ENCODE measurements at regions not wholly inside any gene's neighbourhood (a gene's known extent, or its start where the extent isn't known, plus 50 kb on each side); places are given as distances from the start of the nearest gene placed in this dataset.

DNA sequence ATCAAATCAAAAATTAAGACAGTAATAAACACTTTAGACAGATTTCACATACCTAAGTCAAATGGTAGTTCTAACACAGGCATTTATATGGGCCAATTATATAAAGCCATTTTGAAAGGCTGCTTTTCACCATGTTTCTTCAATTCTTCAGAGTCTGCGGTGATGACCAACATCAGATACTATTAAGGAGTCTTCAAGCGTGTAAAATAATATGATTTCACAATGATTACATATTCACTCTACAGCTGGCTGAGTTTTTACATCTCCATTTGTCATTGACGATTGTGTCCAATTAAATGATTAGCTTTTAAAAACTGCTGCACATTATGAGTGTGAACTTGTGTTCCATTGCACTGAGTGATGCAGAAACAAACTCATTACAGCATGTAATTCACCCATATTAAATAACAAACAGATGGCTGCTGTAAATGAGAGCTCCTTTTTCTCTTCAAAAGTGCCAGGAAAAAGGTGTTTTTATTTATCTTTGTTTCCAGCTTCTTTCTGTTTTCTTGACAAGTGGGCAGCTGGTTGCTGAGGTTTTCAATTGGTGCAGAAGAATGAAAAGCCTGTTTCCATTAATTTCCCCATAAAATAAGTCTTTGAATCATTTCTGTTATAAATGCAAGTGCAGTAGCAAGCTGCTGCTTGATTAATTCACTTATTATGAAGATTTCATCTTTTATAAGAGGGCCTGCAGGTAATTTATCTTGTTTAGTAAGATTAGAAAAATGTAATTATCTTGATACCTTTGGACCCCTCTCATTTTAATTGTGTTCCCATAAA lies 676.1 kb upstream of the KLHL1 start:
- POLR2A ChIA-PET = no interaction called here

GRCh38 chr13:70769817-70770216 lies 661.6 kb upstream of the KLHL1 start:
- no peak overlapping the region for H3K4me3 ChIP-seq
- no peak overlapping the region for H3K27ac ChIP-seq
- FAIRE-seq (no peak), DNase-seq (ENCODE audit: low read depth in 1 of 2, low spot score in 1 of 2) (no peak), ATAC-seq (no peak)
- 4% methylated on average over 1 of the region's 1 CpG for WGBS (ENCODE audit: missing lambda C conversion rate)
- CTCF ChIA-PET = no interaction called here
- TF ChIP-seq FOSB (CRISPR knock-in tag; IDR thresholded peaks at IDR 0.05) (no peak), ZC3H11A (IDR thresholded peaks at IDR 0.05) (no peak), HEYL (CRISPR knock-in tag; IDR thresholded peaks at IDR 0.05) (no peak), PHF8 (IDR thresholded peaks at IDR 0.05; ENCODE audit: borderline replicate concordance, low read depth) (no peak), NPAS2 (CRISPR knock-in tag; IDR thresholded peaks at IDR 0.05; ENCODE audit: borderline replicate concordance) (no peak), HOXB13 (CRISPR knock-in tag; IDR thresholded peaks at IDR 0.05; ENCODE audit: low read depth) (no peak), JUN (IDR thresholded peaks at IDR 0.05) (no peak), CHD4 (IDR thresholded peaks at IDR 0.05; ENCODE audit: borderline replicate concordance) (no peak), FOSL2 (IDR thresholded peaks at IDR 0.05) (no peak), FOSL2 (CRISPR knock-in tag; IDR thresholded peaks at IDR 0.05) (no peak), TP53 (CRISPR knock-in tag; IDR thresholded peaks at IDR 0.05) (no peak), ESRRA (IDR thresholded peaks at IDR 0.05; ENCODE audit: borderline replicate concordance, low read length) (no peak), EP300 (IDR thresholded peaks at IDR 0.05) (no peak)
- TF ChIP-seq, protein P1, sequence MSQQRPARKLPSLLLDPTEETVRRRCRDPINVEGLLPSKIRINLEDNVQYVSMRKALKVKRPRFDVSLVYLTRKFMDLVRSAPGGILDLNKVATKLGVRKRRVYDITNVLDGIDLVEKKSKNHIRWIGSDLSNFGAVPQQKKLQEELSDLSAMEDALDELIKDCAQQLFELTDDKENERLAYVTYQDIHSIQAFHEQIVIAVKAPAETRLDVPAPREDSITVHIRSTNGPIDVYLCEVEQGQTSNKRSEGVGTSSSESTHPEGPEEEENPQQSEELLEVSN (IDR thresholded peaks at IDR 0.05; ENCODE audit: borderline replicate concordance, low read depth) = no peak
- TF ChIP-seq, protein P2, sequence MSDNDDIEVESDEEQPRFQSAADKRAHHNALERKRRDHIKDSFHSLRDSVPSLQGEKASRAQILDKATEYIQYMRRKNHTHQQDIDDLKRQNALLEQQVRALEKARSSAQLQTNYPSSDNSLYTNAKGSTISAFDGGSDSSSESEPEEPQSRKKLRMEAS (IDR thresholded peaks at IDR 0.05) = no peak
- TF ChIP-seq, protein P3, sequence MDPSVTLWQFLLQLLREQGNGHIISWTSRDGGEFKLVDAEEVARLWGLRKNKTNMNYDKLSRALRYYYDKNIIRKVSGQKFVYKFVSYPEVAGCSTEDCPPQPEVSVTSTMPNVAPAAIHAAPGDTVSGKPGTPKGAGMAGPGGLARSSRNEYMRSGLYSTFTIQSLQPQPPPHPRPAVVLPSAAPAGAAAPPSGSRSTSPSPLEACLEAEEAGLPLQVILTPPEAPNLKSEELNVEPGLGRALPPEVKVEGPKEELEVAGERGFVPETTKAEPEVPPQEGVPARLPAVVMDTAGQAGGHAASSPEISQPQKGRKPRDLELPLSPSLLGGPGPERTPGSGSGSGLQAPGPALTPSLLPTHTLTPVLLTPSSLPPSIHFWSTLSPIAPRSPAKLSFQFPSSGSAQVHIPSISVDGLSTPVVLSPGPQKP (IDR thresholded peaks at IDR 0.05; ENCODE audit: low read depth, low read length) = no peak
- POLR2A ChIA-PET = no interaction called here
- H3K4me1 ChIP-seq = no peaks in the 10 kb centered on the region
- H3K9me3 ChIP-seq = no peaks in the 10 kb centered on the region
- no peak overlapping the region for H3K4me2 ChIP-seq

More for the DNA sequence above, 676.1 kb upstream of the KLHL1 start:
- CTCF ChIA-PET = no interaction called here
- WGBS (ENCODE audit: missing lambda C conversion rate) = 32% methylated on average over 3 of the region's 3 CpGs
- Histone ChIP-seq H3K9me3 (no peaks in the 10 kb centered on the region), H3K27ac (no peak overlapping the region), H3K4me1 (no peaks in the 10 kb centered on the region), H3K4me3 (no peak overlapping the region), H3K4me2 (no peak overlapping the region)
- TF ChIP-seq ZFP36 (IDR thresholded peaks at IDR 0.05; ENCODE audit: borderline replicate concordance, partially characterized antibody) (no peak), ESRRA (IDR thresholded peaks at IDR 0.05; ENCODE audit: borderline replicate concordance, low read length) (no peak), CHD4 (IDR thresholded peaks at IDR 0.05; ENCODE audit: borderline replicate concordance) (no peak), SREBF2 (IDR thresholded peaks at IDR 0.05) (no peak), MAZ (IDR thresholded peaks at IDR 0.05; ENCODE audit: borderline replicate concordance, low read depth, low read length) (no peak), NR3C1 (IDR thresholded peaks at IDR 0.05) (no peak), GATA3 (IDR thresholded peaks at IDR 0.05; ENCODE audit: borderline replicate concordance) (no peak), FOSB (CRISPR knock-in tag; IDR thresholded peaks at IDR 0.05) (no peak), PHF8 (IDR thresholded peaks at IDR 0.05; ENCODE audit: borderline replicate concordance, low read depth) (no peak), ATOH8 (CRISPR knock-in tag; IDR thresholded peaks at IDR 0.05; ENCODE audit: low read depth) (no peak), RFX5 (IDR thresholded peaks at IDR 0.05) (no peak)
- TF ChIP-seq, protein P2 (IDR thresholded peaks at IDR 0.05) = no peak
- DNase-seq (ENCODE audit: low read depth in 1 of 2, low spot score in 1 of 2) (no peak), ATAC-seq (no peak), FAIRE-seq (no peak)
